Tibial nerve (tissue), 4 donors: ENCODE measurements at regions not wholly inside any gene's neighbourhood (a gene's known extent, or its start where the extent isn't known, plus 50 kb on each side); places are given as distances from the start of the nearest gene placed in this dataset.

ENCODE experiments used
- EP300 ChIP-seq, 2 donors: sonication (generic); formaldehyde crosslinking; IDR thresholded peaks; one replicate each; pipeline ENCODE4 v1.6.1; 2017; ENCODE audit warnings: antibody characterized with exemption in 2 of 2, mild to moderate bottlenecking in 1 of 2
- TF ChIP-seq, protein P1 (sequence below), 5 experiments: fragments of 200-600 bp in 3 of 5; fragments of 450-650 bp in 2 of 5; sonication (generic) in 3 of 5; IDR thresholded peaks; one replicate each; pipeline ENCODE4 v1.5.1; 2016 to 2019; ENCODE audit warnings: antibody characterized with exemption in 5 of 5, mild to moderate bottlenecking in 3 of 5, moderate library complexity in 2 of 5

DNA sequence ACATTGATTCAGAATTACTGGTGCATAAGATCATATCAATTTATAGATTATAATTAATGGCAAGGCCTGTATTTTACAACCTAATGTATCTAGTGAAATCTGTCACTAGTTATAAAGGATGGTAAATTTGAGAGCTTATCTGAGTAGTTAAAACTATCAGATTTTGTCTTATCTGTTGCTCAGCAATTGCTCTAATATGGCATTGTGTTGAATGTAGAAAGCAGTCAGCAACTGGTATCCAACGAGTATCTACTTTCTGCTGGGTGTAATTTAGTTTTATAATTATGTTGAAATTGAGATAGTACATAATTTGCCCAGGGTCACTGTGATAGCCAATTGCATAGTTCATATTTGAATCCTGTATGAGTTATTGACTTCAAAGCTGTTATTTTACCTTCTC is 1005.7 kb downstream of the CDH11 start:
- TF ChIP-seq, protein P1, sequence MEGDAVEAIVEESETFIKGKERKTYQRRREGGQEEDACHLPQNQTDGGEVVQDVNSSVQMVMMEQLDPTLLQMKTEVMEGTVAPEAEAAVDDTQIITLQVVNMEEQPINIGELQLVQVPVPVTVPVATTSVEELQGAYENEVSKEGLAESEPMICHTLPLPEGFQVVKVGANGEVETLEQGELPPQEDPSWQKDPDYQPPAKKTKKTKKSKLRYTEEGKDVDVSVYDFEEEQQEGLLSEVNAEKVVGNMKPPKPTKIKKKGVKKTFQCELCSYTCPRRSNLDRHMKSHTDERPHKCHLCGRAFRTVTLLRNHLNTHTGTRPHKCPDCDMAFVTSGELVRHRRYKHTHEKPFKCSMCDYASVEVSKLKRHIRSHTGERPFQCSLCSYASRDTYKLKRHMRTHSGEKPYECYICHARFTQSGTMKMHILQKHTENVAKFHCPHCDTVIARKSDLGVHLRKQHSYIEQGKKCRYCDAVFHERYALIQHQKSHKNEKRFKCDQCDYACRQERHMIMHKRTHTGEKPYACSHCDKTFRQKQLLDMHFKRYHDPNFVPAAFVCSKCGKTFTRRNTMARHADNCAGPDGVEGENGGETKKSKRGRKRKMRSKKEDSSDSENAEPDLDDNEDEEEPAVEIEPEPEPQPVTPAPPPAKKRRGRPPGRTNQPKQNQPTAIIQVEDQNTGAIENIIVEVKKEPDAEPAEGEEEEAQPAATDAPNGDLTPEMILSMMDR (IDR thresholded peaks at IDR 0.05) = no peak
- TF ChIP-seq EP300 (IDR thresholded peaks at IDR 0.05) = no peak
